ENCODE measurements at regions not wholly inside any gene's neighbourhood (a gene's known extent, or its start where the extent isn't known, plus 50 kb on each side); places are given as distances from the start of the nearest gene placed in this dataset.

DNA sequence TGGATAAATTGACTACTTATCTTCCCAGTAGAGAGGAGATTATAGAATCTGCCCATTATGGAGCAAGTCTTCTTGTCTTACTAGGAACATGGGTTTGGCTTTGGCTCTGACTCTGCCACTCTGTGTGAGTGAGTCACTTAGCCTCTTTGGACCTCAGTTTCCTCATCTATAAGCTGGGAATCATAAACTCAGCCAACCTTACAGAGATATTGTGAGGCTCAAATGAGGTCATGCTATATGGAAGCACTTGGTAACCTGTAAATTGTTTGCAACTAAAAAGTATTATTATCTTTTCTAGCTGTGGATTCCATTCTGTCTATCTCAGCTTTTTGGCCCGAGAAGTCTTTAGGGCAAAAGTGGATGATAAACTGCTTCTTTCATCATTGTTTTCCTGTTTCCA lies 186.8 kb upstream of the TSC22D1 start (continued):
- TF ChIP-seq, protein P1, sequence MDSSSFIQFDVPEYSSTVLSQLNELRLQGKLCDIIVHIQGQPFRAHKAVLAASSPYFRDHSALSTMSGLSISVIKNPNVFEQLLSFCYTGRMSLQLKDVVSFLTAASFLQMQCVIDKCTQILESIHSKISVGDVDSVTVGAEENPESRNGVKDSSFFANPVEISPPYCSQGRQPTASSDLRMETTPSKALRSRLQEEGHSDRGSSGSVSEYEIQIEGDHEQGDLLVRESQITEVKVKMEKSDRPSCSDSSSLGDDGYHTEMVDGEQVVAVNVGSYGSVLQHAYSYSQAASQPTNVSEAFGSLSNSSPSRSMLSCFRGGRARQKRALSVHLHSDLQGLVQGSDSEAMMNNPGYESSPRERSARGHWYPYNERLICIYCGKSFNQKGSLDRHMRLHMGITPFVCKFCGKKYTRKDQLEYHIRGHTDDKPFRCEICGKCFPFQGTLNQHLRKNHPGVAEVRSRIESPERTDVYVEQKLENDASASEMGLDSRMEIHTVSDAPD (CRISPR knock-in tag; IDR thresholded peaks at IDR 0.05): no peak
- no peak for TF ChIP-seq SIX4 (CRISPR knock-in tag; IDR thresholded peaks at IDR 0.05)
- TF ChIP-seq ZNF768 (CRISPR knock-in tag; IDR thresholded peaks at IDR 0.05): no peak
- TF ChIP-seq, protein P2, sequence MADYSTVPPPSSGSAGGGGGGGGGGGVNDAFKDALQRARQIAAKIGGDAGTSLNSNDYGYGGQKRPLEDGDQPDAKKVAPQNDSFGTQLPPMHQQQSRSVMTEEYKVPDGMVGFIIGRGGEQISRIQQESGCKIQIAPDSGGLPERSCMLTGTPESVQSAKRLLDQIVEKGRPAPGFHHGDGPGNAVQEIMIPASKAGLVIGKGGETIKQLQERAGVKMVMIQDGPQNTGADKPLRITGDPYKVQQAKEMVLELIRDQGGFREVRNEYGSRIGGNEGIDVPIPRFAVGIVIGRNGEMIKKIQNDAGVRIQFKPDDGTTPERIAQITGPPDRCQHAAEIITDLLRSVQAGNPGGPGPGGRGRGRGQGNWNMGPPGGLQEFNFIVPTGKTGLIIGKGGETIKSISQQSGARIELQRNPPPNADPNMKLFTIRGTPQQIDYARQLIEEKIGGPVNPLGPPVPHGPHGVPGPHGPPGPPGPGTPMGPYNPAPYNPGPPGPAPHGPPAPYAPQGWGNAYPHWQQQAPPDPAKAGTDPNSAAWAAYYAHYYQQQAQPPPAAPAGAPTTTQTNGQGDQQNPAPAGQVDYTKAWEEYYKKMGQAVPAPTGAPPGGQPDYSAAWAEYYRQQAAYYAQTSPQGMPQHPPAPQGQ (CRISPR knock-in tag; IDR thresholded peaks at IDR 0.05; ENCODE audit: borderline replicate concordance): no peak

DNA sequence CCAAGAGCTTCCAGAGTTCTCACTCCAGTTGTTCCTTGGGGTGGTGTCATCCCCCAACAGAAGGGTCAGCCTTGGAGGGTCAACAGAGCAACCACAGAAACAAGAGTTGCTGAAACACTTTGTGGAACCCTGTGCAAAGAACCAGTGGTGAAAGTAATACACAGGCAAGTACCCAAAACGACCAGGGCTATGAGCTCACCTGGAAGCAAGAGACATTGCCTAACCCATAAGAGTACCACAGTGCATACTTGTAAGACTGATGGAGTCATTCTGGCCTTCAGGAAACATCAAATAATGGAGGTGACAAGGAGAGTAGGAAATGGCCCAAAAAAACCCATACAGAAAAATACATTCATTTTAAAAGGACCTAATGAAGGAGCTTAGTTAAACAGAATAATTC lies 184.3 kb upstream of the TSC22D1 start:
- H2AFZ ChIP-seq (ENCODE audit: low read length): no peak overlapping the region

More for the DNA sequence above, 184.3 kb upstream of the TSC22D1 start:
- CTCF ChIA-PET (ENCODE audit: low intra/inter-chr PET ratio, low total read pairs): no interaction called here
- no peak overlapping the region for H3K4me3 ChIP-seq (replicated peaks in 1 of 3; ENCODE audit: insufficient read depth in 1 of 3, low read depth in 2 of 3, low read length in 3 of 3)
- FAIRE-seq (no peak), ATAC-seq (no peak), DNase-seq (ENCODE audit: low spot score) (no peak)
- H3K9me3 ChIP-seq (ENCODE audit: low read length): no peaks in the 10 kb centered on the region
- intact Hi-C loops (cut with micrococcal nuclease; ENCODE audit: unreplicated experiment): no loop called here
- H4K20me1 ChIP-seq (ENCODE audit: insufficient read depth, low read length): no peaks in the 10 kb centered on the region
- no peak overlapping the region for H3K4me2 ChIP-seq (ENCODE audit: low read depth, low read length)
- no peaks in the 10 kb centered on the region for H3K79me2 ChIP-seq (ENCODE audit: insufficient read depth, low read length)
- H3K27me3 ChIP-seq (ENCODE audit: control insufficient read depth in 1 of 2, insufficient read depth in 2 of 2, low read length in 2 of 2): no peaks in the 10 kb centered on the region
- no peaks in the 10 kb centered on the region for H3K36me3 ChIP-seq (replicated peaks in 1 of 2; ENCODE audit: control insufficient read depth in 1 of 2, insufficient read depth in 2 of 2, low read length in 2 of 2)
- H3K4me1 ChIP-seq (ENCODE audit: insufficient read depth, low read length): peaks cover 37% of the 10 kb centered on the region
- 0% methylated on average over 1 of the region's 1 CpG for WGBS (ENCODE audit: low lambda C conversion rate)
- no TSS peak for BruUV-seq (replicated peaks)
- TF ChIP-seq ZBTB1 (CRISPR knock-in tag; IDR thresholded peaks at IDR 0.05; ENCODE audit: borderline replicate concordance) (no peak), HOXA5 (CRISPR knock-in tag; IDR thresholded peaks at IDR 0.05) (no peak), KDM5B (CRISPR knock-in tag; IDR thresholded peaks at IDR 0.05; ENCODE audit: borderline replicate concordance) (no peak), NFRKB (IDR thresholded peaks at IDR 0.05) (no peak), CAMTA2 (CRISPR knock-in tag; IDR thresholded peaks at IDR 0.05; ENCODE audit: borderline replicate concordance) (no peak), KDM4B (CRISPR knock-in tag; IDR thresholded peaks at IDR 0.05) (no peak)
- TF ChIP-seq, protein P3, sequence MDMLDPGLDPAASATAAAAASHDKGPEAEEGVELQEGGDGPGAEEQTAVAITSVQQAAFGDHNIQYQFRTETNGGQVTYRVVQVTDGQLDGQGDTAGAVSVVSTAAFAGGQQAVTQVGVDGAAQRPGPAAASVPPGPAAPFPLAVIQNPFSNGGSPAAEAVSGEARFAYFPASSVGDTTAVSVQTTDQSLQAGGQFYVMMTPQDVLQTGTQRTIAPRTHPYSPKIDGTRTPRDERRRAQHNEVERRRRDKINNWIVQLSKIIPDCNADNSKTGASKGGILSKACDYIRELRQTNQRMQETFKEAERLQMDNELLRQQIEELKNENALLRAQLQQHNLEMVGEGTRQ (IDR thresholded peaks at IDR 0.05; ENCODE audit: low read depth, low read length): no peak
- TF ChIP-seq, protein P3 (CRISPR knock-in tag; IDR thresholded peaks at IDR 0.05; ENCODE audit: borderline replicate concordance): no peak
- H3K9ac ChIP-seq (ENCODE audit: insufficient read depth, low read depth, low read length): no peak overlapping the region
- in situ Hi-C loops (cut with HindIII; ENCODE audit: extremely low pct_ligation_motif_present, low pct_unique_long_range_greater_than_20kb): no loop called here
- POLR2A ChIA-PET: no interaction called here
- H3K27ac ChIP-seq (ENCODE audit: extremely low read length, insufficient read depth, low read length): no peak overlapping the region
